Psoas muscle (tissue), 7 donors: ENCODE measurements at regions not wholly inside any gene's neighbourhood (a gene's known extent, or its start where the extent isn't known, plus 50 kb on each side); places are given as distances from the start of the nearest gene placed in this dataset.

Experiments
- ATAC-seq, 4 donors: fragments of 200-7000 bp; cut with Tn5 transposase; one replicate each; pipeline ENCODE4 v1.9.1; 2020; ENCODE audit warnings: moderate library complexity in 3 of 4, mild to moderate bottlenecking in 2 of 4
- DNase-seq, 2 donors: peaks; one replicate each; pipeline ENCODE4 v3.0.0-alpha.2; 2020
- H3K27ac ChIP-seq: fragments of 200-600 bp; one replicate; pipeline ENCODE4 v1.8.0; 2022
- H3K27me3 ChIP-seq, 3 donors: fragments of 200-600 bp in 1 of 3; one replicate each; pipeline versions ENCODE4 v1.6.1 to v1.8.0; 2013 to 2022; ENCODE audit warnings: low read length in 2 of 3, mild to moderate bottlenecking in 2 of 3, moderate library complexity in 1 of 3; ENCODE audit not compliant: insufficient read depth in 3 of 3
- H3K36me3 ChIP-seq, 2 donors: fragments of 200-600 bp in 1 of 2; one replicate each; pipeline versions ENCODE4 v1.6.1 to v1.8.0; 2013 to 2022; ENCODE audit warnings: low read depth in 1 of 2, mild to moderate bottlenecking in 1 of 2, moderate library complexity in 1 of 2; ENCODE audit not compliant: insufficient read depth in 1 of 2
- H3K4me1 ChIP-seq: fragments of 200-600 bp; one replicate; pipeline ENCODE4 v1.8.0; 2022
- H3K4me3 ChIP-seq: fragments of 200-600 bp; one replicate; pipeline ENCODE4 v1.8.0; 2022; ENCODE audit warnings: mild to moderate bottlenecking
- H3K9me3 ChIP-seq: fragments of 200-600 bp; one replicate; pipeline ENCODE4 v1.8.0; 2022
- CTCF ChIP-seq: fragments of 200-600 bp; IDR thresholded peaks from one replicate; pipeline ENCODE4 v1.8.0; 2022; ENCODE audit warnings: antibody characterized with exemption
- WGBS, 3 donors: extraction: QIAGEN DNeasy Blood & Tissue Kit; methylation state at CpG; one replicate each; pipeline versions ENCODE4 v1.1.6 to v1.1.7; 2013; 5-methylcytosine and 5-hydroxymethylcytosine counted together
- intact Hi-C, 2 donors: fragments of 100-400 bp; cut with DNase I; formaldehyde crosslinking; loops; one replicate each; pipeline versions ENCODE4 v1.11.0 to v1.14.2; 2022
- donor health status: healthy with polysubstance abuse.
- donor health status: DM: no; HTN: no; CAD: no; lungs with moderate emphysema.
- donor health status: Bipolar disorder and iron deficiency.
- donor health status: healthy.
- donor health status: DM: yes; HTN: yes; CAD: no.
- donor health status: DM: no; HTN: no; CAD: no.
- donor health status: DM: yes; HTN: yes; CAD: no.

GRCh38 chr7:35565927-35566326 is 129.0 kb downstream of the HERPUD2 start:
- H3K9me3 ChIP-seq = peaks cover 4% of the 10 kb centered on the region
- no peaks in the 10 kb centered on the region for H3K27me3 ChIP-seq
- H3K4me3 ChIP-seq = no peak overlapping the region
- no peak overlapping the region for H3K27ac ChIP-seq
- H3K4me1 ChIP-seq = no peaks in the 10 kb centered on the region
- WGBS, 3 donors = 19 to 29% (median 21%) methylated on average over 3 of the region's 3 CpGs
- no peak for ATAC-seq
- no peak for TF ChIP-seq CTCF
- DNase-seq = no peak
- intact Hi-C loops = no loop called here
- no peaks in the 10 kb centered on the region for H3K36me3 ChIP-seq

- no peak for TF ChIP-seq CTCF
- intact Hi-C loops = no loop called here
- Histone ChIP-seq H3K36me3 (no peaks in the 10 kb centered on the region), H3K4me3 (no peak overlapping the region), H3K4me1 (no peaks in the 10 kb centered on the region), H3K27ac (no peak overlapping the region), H3K9me3 (peaks cover 4% of the 10 kb centered on the region), H3K27me3 (no peaks in the 10 kb centered on the region)
- 72 to 87% (median 81%) methylated on average over 4 of the region's 4 CpGs for WGBS, 3 donors
- DNase-seq (no peak), ATAC-seq (no peak)
Observed at GRCh38 chr7:35558841-35559240, 136.1 kb downstream of the HERPUD2 start.

- WGBS, 3 donors = 57 to 65% (median 61%) methylated on average over 8 of the region's 8 CpGs
- TF ChIP-seq CTCF = no peak
- H3K27ac ChIP-seq = no peak overlapping the region
- no peaks in the 10 kb centered on the region for H3K27me3 ChIP-seq
- ATAC-seq (no peak), DNase-seq (no peak)
- H3K9me3 ChIP-seq = no peaks in the 10 kb centered on the region
- no peaks in the 10 kb centered on the region for H3K4me1 ChIP-seq
- intact Hi-C loops = no loop called here
- H3K36me3 ChIP-seq = no peaks in the 10 kb centered on the region
- H3K4me3 ChIP-seq = no peak overlapping the region
Observed at GRCh38 chr7:35556515-35557471, 138.1 kb downstream of the HERPUD2 start.

DNA sequence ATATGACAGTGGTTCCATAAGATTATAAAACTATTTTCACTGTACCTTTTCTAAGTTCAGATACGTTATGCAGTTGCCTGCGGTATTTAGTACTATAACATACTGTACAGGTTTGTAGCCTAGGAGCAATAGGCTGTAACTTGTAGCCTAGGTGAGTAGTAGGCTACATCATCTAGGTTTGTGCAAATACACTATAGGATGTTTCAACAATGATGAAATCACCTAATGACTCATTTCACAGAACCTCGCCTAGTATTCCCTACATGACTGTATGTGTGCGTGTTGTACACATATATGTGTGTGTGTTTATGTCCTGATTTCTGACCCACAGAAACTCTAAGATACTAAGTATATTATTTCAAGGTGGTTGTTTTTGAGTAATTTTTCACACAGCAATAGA is 139.0 kb downstream of the HERPUD2 start:
- Histone ChIP-seq H3K36me3 (no peaks in the 10 kb centered on the region), H3K4me1 (no peaks in the 10 kb centered on the region), H3K9me3 (no peaks in the 10 kb centered on the region), H3K27ac (no peak overlapping the region), H3K27me3 (no peaks in the 10 kb centered on the region), H3K4me3 (no peak overlapping the region)
- no peak for TF ChIP-seq CTCF
- intact Hi-C loops = no loop called here
- ATAC-seq (no peak), DNase-seq (no peak)
- 44 to 80% (median 75%) methylated on average over 4 of the region's 4 CpGs for WGBS, 3 donors
